Kidney (tissue), 13 donors: ENCODE measurements at regions not wholly inside any gene's neighbourhood (a gene's known extent, or its start where the extent isn't known, plus 50 kb on each side); places are given as distances from the start of the nearest gene placed in this dataset.

Experiments used
- DNase-seq, 5 donors: peaks; one replicate each; pipeline ENCODE4 v3.0.0-alpha.2; 2013 to 2020
- FAIRE-seq: peaks from 2 replicates; lab custom pipeline; 2012; peaks lifted over from hg19 to GRCh38; lab: Jason Lieb, UNC
- H3K27ac ChIP-seq, 2 donors: one replicate each; pipeline ENCODE4 v1.7.0; 2013; ENCODE audit warnings: low read depth in 2 of 2, low read length in 2 of 2, inconsistent platforms in 1 of 2
- H3K27me3 ChIP-seq: one replicate; pipeline ENCODE4 v1.7.1; 2013; ENCODE audit warnings: low read length, inconsistent platforms; ENCODE audit not compliant: control insufficient read depth, insufficient read depth
- H3K36me3 ChIP-seq, 3 donors: one replicate each; pipeline versions ENCODE4 v1.7.0 to v1.7.1; 2013; ENCODE audit warnings: low read length in 3 of 3, control low read depth in 1 of 3, inconsistent platforms in 1 of 3; ENCODE audit not compliant: insufficient read depth in 3 of 3, control insufficient read depth in 2 of 3
- H3K4me1 ChIP-seq, 3 donors: one replicate each; pipeline versions ENCODE4 v1.7.0 to v1.7.1; 2013; ENCODE audit warnings: low read length in 3 of 3, inconsistent platforms in 1 of 3, low read depth in 1 of 3; ENCODE audit not compliant: control insufficient read depth in 2 of 3, insufficient read depth in 2 of 3
- H3K4me3 ChIP-seq, 3 donors: one replicate each; pipeline versions ENCODE4 v1.7.0 to v1.8.1; 2013; ENCODE audit warnings: low read length in 3 of 3, control low read depth in 1 of 3, inconsistent platforms in 1 of 3
- H3K9ac ChIP-seq, 3 donors: one replicate each; pipeline versions ENCODE4 v1.7.0 to v1.7.1; 2013; ENCODE audit warnings: low read length in 3 of 3, control low read depth in 1 of 3, inconsistent platforms in 1 of 3
- H3K9me3 ChIP-seq, 3 donors: one replicate each; pipeline versions ENCODE4 v1.7.0 to v1.7.1; 2013; ENCODE audit warnings: low read length in 3 of 3, control low read depth in 1 of 3, inconsistent platforms in 1 of 3; ENCODE audit not compliant: control insufficient read depth in 2 of 3, insufficient read depth in 1 of 3
- intact Hi-C: fragments of 100-400 bp; cut with DNase I; formaldehyde crosslinking; loops from one replicate; pipeline ENCODE4 v1.11.1; 2022
- TF ChIP-seq, protein P1 (sequence below): IDR thresholded peaks from 3 replicates; pipeline ENCODE4 v1.5.1; 2012; ENCODE audit warnings: mild to moderate bottlenecking, moderate library complexity, borderline replicate concordance; ENCODE audit not compliant: insufficient read depth; ENCODE audit errors: extremely low read depth
- donor health status: control.
- donor health status: control.
- donor health status: control.
- donor health status: control.
- donor health status: control.
- donor health status: DM: yes; HTN: yes; CAD: no.
- donor health status: Normal renal cell carcinoma (clear cell type).

- H3K9me3 ChIP-seq: no peaks in the 10 kb centered on the region
- intact Hi-C loops: no loop called here
- no peak overlapping the region for H3K4me3 ChIP-seq
- H3K4me1 ChIP-seq: peaks cover 0 to 7% (median 0%) of the 10 kb centered on the region in 3 donors
- TF ChIP-seq, protein P1, sequence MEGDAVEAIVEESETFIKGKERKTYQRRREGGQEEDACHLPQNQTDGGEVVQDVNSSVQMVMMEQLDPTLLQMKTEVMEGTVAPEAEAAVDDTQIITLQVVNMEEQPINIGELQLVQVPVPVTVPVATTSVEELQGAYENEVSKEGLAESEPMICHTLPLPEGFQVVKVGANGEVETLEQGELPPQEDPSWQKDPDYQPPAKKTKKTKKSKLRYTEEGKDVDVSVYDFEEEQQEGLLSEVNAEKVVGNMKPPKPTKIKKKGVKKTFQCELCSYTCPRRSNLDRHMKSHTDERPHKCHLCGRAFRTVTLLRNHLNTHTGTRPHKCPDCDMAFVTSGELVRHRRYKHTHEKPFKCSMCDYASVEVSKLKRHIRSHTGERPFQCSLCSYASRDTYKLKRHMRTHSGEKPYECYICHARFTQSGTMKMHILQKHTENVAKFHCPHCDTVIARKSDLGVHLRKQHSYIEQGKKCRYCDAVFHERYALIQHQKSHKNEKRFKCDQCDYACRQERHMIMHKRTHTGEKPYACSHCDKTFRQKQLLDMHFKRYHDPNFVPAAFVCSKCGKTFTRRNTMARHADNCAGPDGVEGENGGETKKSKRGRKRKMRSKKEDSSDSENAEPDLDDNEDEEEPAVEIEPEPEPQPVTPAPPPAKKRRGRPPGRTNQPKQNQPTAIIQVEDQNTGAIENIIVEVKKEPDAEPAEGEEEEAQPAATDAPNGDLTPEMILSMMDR: no peak
- no peak overlapping the region for H3K9ac ChIP-seq
- no peak overlapping the region for H3K27ac ChIP-seq
- no peak for FAIRE-seq
- no peaks in the 10 kb centered on the region for H3K27me3 ChIP-seq
- no peaks in the 10 kb centered on the region for H3K36me3 ChIP-seq
- DNase-seq: no peak
Observed at GRCh38 chr1:235008239-235008638, 120.4 kb downstream of the TOMM20 start.

- no peak for FAIRE-seq
- TF ChIP-seq, protein P1: no peak
- DNase-seq: no peak
- H3K4me3 ChIP-seq: no peak overlapping the region
- no peak overlapping the region for H3K9ac ChIP-seq
- no peaks in the 10 kb centered on the region for H3K9me3 ChIP-seq
- H3K27ac ChIP-seq: no peak overlapping the region
- no peaks in the 10 kb centered on the region for H3K36me3 ChIP-seq
- peaks cover 0 to under 1% (median 0%) of the 10 kb centered on the region in 3 donors for H3K4me1 ChIP-seq
- H3K27me3 ChIP-seq: no peaks in the 10 kb centered on the region
- intact Hi-C loops: no loop called here
Observed at GRCh38 chr1:235006816-235007215, 121.8 kb downstream of the TOMM20 start.

DNA sequence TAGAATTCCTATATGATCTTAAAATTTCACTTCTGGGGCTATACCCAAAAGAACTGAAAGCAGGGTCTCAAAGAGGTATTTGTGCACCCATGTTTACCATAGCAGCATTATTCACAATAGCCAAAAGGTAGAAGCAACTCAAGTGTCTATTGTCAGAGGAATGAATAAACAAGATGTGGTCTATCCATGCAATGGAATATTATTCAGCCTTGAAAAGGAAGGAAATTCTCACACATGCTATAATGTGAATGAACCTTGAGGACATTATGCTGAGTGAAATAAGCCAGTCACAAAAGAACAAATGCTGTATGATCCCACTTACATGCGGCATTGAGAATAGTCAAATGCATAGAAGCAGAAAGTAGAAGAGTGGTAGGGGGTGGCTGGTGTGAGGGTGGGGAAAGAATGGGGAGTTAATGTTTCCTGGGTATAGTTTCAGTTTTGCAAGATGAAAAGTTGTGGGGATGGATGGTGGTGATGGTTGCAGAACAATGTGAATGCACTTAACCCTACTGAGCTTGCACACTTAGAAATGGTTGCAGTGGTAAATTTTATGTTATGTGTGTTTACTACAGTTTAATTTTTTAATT lies 122.4 kb downstream of the TOMM20 start:
- H3K4me1 ChIP-seq: no peaks in the 10 kb centered on the region
- no peak overlapping the region for H3K9ac ChIP-seq
- no peaks in the 10 kb centered on the region for H3K36me3 ChIP-seq
- no peaks in the 10 kb centered on the region for H3K9me3 ChIP-seq
- H3K4me3 ChIP-seq: no peak overlapping the region
- intact Hi-C loops: no loop called here
- no peak for FAIRE-seq
- H3K27ac ChIP-seq: no peak overlapping the region
- no peak for DNase-seq
- H3K27me3 ChIP-seq: no peaks in the 10 kb centered on the region
- TF ChIP-seq, protein P1: no peak

GRCh38 chr1:235004840-235005391 lies 123.7 kb downstream of the TOMM20 start:
- intact Hi-C loops: no loop called here
- TF ChIP-seq, protein P1: no peak
- Histone ChIP-seq H3K27me3 (no peaks in the 10 kb centered on the region), H3K9ac (no peak overlapping the region), H3K9me3 (no peaks in the 10 kb centered on the region), H3K4me3 (no peak overlapping the region), H3K27ac (no peak overlapping the region), H3K36me3 (no peaks in the 10 kb centered on the region), H3K4me1 (no peaks in the 10 kb centered on the region)
- no peak for FAIRE-seq
- DNase-seq: peak in 1 of 5 donors; percentile 11
